ENCODE measurements at regions not wholly inside any gene's neighbourhood (a gene's known extent, or its start where the extent isn't known, plus 50 kb on each side); places are given as distances from the start of the nearest gene placed in this dataset.

DNA sequence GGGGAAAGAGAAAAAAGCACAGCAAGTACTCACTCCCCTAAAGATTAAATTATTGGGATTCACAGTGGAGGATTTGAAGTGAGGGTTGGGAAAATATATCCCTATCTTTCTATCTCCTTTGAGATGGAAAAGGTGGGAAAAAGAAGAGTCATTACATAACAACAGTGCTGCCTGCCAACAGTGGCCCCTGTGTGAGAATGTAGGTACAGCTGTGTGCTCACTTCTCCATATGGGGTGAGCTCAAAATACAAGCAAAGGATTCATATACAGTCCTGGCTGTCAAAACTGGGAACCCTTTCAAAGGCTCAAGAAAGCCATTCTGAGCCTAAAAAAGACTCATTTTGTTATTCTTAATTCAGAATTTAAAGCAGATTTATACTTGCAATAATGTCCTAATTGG lies 458.5 kb downstream of the GPAM start:
- TF ChIP-seq POLR2A (IDR thresholded peaks at IDR 0.05; ENCODE audit: low read depth, low read length) (no peak), EZH2 (IDR thresholded peaks at IDR 0.05; ENCODE audit: borderline replicate concordance, low read depth, low read length, severe bottlenecking) (no peak), POLR2AphosphoS5 (IDR thresholded peaks at IDR 0.05; ENCODE audit: insufficient read depth, low read depth, low read length) (no peak), FOS (IDR thresholded peaks at IDR 0.05; ENCODE audit: borderline replicate concordance, insufficient read depth, low read length) (no peak), MYC (IDR thresholded peaks at IDR 0.05; ENCODE audit: low read depth, low read length) (no peak), JUN (IDR thresholded peaks at IDR 0.05; ENCODE audit: borderline replicate concordance, insufficient read depth, insufficient read length, low read depth) (no peak)
- TF ChIP-seq, protein P1, sequence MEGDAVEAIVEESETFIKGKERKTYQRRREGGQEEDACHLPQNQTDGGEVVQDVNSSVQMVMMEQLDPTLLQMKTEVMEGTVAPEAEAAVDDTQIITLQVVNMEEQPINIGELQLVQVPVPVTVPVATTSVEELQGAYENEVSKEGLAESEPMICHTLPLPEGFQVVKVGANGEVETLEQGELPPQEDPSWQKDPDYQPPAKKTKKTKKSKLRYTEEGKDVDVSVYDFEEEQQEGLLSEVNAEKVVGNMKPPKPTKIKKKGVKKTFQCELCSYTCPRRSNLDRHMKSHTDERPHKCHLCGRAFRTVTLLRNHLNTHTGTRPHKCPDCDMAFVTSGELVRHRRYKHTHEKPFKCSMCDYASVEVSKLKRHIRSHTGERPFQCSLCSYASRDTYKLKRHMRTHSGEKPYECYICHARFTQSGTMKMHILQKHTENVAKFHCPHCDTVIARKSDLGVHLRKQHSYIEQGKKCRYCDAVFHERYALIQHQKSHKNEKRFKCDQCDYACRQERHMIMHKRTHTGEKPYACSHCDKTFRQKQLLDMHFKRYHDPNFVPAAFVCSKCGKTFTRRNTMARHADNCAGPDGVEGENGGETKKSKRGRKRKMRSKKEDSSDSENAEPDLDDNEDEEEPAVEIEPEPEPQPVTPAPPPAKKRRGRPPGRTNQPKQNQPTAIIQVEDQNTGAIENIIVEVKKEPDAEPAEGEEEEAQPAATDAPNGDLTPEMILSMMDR (IDR thresholded peaks at IDR 0.05; ENCODE audit: extremely low read depth in 1 of 2, insufficient read depth in 1 of 2, low read depth in 1 of 2, low read length in 2 of 2) = no peak
- TF ChIP-seq, protein P2, sequence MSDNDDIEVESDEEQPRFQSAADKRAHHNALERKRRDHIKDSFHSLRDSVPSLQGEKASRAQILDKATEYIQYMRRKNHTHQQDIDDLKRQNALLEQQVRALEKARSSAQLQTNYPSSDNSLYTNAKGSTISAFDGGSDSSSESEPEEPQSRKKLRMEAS (IDR thresholded peaks at IDR 0.05; ENCODE audit: insufficient read depth, insufficient read length) = no peak

All from endothelial cell of umbilical vein (primary cell).